Peyer's patch (tissue), 4 donors: ENCODE measurements at regions not wholly inside any gene's neighbourhood (a gene's known extent, or its start where the extent isn't known, plus 50 kb on each side); places are given as distances from the start of the nearest gene placed in this dataset.

Experiments
- CTCF ChIP-seq, 6 experiments: fragments of 450-650 bp in 4 of 6; fragments of 200-600 bp in 2 of 6; sonication (generic) in 1 of 6; IDR thresholded peaks; one replicate each; pipeline ENCODE4 v1.5.1; 2017 to 2019; ENCODE audit warnings: antibody characterized with exemption in 6 of 6, mild to moderate bottlenecking in 3 of 6, moderate library complexity in 1 of 6
- POLR2A ChIP-seq, 2 donors: fragments of 450-650 bp; IDR thresholded peaks; one replicate each; pipeline ENCODE4 v1.5.1; 2017; ENCODE audit warnings: antibody characterized with exemption in 2 of 2, mild to moderate bottlenecking in 2 of 2, moderate library complexity in 2 of 2

DNA sequence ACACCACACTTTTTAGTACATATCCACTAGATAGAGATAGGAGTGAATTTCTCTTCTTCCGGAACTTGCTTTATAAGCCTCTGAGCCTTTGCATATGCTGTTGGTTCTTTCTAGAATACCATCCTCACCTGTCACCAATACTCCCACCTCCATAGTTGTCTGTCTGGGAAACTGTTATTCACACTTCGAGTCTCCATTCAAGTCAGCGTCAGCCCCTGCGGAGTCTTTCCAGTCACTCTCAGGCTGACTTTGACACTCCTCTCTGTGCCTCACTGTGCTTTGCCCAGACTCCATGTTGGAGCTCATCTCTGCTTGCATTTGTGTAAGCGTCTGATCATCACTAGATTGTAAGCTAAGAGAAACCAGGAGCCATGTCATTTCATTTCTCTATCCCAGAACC is 66.5 kb upstream of the NRBF2 start:
- no peak for TF ChIP-seq CTCF (IDR thresholded peaks at IDR 0.05)
- no peak for TF ChIP-seq POLR2A (IDR thresholded peaks at IDR 0.05)
